Fibroblast of the aortic adventitia (primary cell): ENCODE measurements at regions not wholly inside any gene's neighbourhood (a gene's known extent, or its start where the extent isn't known, plus 50 kb on each side); places are given as distances from the start of the nearest gene placed in this dataset.

Experiments
- DNase-seq: peaks from one replicate; pipeline ENCODE4 v3.0.0-alpha.2; 2010; ENCODE audit warnings: low read depth
- H3K4me3 ChIP-seq: 2 replicates; pipeline ENCODE4 v1.5.1; 2011; ENCODE audit warnings: low read depth, mild to moderate bottlenecking, control low read depth, low read length, moderate library complexity
- CTCF ChIP-seq: IDR thresholded peaks from 2 replicates; pipeline ENCODE4 v1.5.1; 2011; ENCODE audit warnings: mild to moderate bottlenecking, low read length, control low read depth, inconsistent platforms; ENCODE audit not compliant: insufficient read depth

GRCh38 chr2:387980-388421, 100.1 kb upstream of the ALKAL2 start:
- H3K4me3 ChIP-seq: no peak overlapping the region
- TF ChIP-seq CTCF: no peak
- DNase-seq: no peak

GRCh38 chr2:386406-387103, 98.7 kb upstream of the ALKAL2 start:
- no peak for DNase-seq
- no peak for TF ChIP-seq CTCF
- H3K4me3 ChIP-seq: no peak overlapping the region

GRCh38 chr2:385785-386184, 97.9 kb upstream of the ALKAL2 start:
- no peak overlapping the region for H3K4me3 ChIP-seq
- no peak for TF ChIP-seq CTCF
- no peak for DNase-seq

GRCh38 chr2:385061-385460, 97.2 kb upstream of the ALKAL2 start:
- TF ChIP-seq CTCF: no peak
- no peak overlapping the region for H3K4me3 ChIP-seq
- no peak for DNase-seq

- TF ChIP-seq CTCF: no peak
- no peak for DNase-seq
- no peak overlapping the region for H3K4me3 ChIP-seq
These were observed 96.0 kb upstream of the ALKAL2 start for GRCh38 chr2:383888-384287.

GRCh38 chr2:383178-383577, 95.3 kb upstream of the ALKAL2 start:
- no peak for TF ChIP-seq CTCF
- no peak for DNase-seq
- H3K4me3 ChIP-seq: no peak overlapping the region

- DNase-seq: no peak
- no peak for TF ChIP-seq CTCF
- H3K4me3 ChIP-seq: no peak overlapping the region
These were observed 94.8 kb upstream of the ALKAL2 start for GRCh38 chr2:382728-383022.
